ENCODE measurements at regions not wholly inside any gene's neighbourhood (a gene's known extent, or its start where the extent isn't known, plus 50 kb on each side); places are given as distances from the start of the nearest gene placed in this dataset.

DNA sequence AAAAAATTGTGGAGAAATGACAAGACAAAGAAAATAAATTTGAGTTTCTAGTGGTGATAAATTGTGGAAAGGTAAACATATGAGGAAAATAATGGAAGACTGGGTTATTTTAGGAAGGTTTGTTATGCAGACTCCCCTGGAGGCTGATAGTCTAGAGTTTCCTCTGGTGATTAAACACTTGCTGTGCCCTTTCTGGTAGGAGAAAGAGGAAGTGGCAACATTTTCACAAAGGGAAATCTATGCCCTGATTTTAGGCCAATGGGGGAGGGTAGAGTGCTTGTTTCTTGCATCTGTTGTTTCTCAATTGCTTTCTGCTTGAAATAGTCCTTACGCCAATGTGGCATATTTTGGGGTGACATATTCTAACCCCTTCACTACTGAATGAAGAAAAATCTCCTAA lies 129.1 kb upstream of the DOK5 start:
- H3K4me1 Mint-ChIP-seq (ENCODE audit: low read depth, unreplicated experiment) = no peaks in the 10 kb centered on the region
- intact Hi-C loops (cut with micrococcal nuclease; ENCODE audit: unreplicated experiment) = no loop called here
- H3K27ac Mint-ChIP-seq (ENCODE audit: unreplicated experiment) = no peak overlapping the region
- TF ChIP-seq, protein P1, sequence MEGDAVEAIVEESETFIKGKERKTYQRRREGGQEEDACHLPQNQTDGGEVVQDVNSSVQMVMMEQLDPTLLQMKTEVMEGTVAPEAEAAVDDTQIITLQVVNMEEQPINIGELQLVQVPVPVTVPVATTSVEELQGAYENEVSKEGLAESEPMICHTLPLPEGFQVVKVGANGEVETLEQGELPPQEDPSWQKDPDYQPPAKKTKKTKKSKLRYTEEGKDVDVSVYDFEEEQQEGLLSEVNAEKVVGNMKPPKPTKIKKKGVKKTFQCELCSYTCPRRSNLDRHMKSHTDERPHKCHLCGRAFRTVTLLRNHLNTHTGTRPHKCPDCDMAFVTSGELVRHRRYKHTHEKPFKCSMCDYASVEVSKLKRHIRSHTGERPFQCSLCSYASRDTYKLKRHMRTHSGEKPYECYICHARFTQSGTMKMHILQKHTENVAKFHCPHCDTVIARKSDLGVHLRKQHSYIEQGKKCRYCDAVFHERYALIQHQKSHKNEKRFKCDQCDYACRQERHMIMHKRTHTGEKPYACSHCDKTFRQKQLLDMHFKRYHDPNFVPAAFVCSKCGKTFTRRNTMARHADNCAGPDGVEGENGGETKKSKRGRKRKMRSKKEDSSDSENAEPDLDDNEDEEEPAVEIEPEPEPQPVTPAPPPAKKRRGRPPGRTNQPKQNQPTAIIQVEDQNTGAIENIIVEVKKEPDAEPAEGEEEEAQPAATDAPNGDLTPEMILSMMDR (IDR thresholded peaks at IDR 0.05; ENCODE audit: insufficient read depth in 1 of 2, low read depth in 1 of 2, low read length in 1 of 2, severe bottlenecking in 1 of 2, unreplicated experiment in 1 of 2) = no peak
- peaks cover 5% of the 10 kb centered on the region for H3K27me3 Mint-ChIP-seq (ENCODE audit: insufficient read depth, unreplicated experiment)
- no peak for DNase-seq
- Histone ChIP-seq H3K4me1 (no peaks in the 10 kb centered on the region), H3K9me3 (no peaks in the 10 kb centered on the region), H3K36me3 (ENCODE audit: control insufficient read depth, insufficient read depth, low read length) (no peaks in the 10 kb centered on the region), H3K4me3 (ENCODE audit: low read depth, low read length) (no peak overlapping the region), H3K27me3 (replicated peaks; ENCODE audit: control insufficient read depth, insufficient read depth, low read length) (no peaks in the 10 kb centered on the region)
- H3K4me3 Mint-ChIP-seq (ENCODE audit: unreplicated experiment) = no peak overlapping the region
- ChIA-PET POLR2A (no interaction called here), CTCF (no interaction called here)
- BruUV-seq (replicated peaks) = no TSS peak
- no peaks in the 10 kb centered on the region for H3K36me3 Mint-ChIP-seq (ENCODE audit: insufficient read depth, unreplicated experiment)
- no peaks in the 10 kb centered on the region for H3K9me3 Mint-ChIP-seq (ENCODE audit: unreplicated experiment)

DNA sequence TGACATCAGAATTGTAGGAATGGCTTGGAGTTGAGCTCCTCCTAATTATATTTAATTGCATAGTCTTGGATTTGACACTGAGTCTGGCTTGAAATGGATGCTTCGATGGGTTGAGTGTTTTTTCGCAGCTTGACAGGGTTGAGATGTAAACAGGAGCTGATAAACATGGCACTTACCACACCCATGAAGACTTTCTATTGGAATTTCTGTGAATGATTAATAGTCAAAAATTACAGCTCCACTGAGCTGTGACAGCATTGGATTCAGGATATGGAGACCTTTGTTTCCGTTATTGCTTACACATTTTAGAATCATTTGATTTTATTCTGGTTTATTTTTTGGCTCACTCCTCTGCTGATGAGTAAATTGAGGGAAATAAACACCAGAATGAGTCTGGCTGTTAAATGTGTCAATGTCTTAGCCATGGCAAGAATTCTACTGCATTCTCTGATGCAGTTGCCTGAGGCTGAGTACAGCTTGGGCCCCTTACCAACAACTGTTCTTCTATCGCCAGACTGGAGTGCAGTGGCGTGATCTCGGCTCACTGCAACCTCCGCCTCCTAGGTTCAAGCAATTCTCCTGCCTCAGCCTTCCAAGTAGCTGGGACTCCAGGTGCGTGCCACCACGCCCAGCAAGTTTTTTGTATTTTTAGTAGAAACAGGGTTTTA lies 128.1 kb upstream of the DOK5 start:
- H3K4me1 ChIP-seq = no peaks in the 10 kb centered on the region
- intact Hi-C loops (cut with micrococcal nuclease; ENCODE audit: unreplicated experiment) = no loop called here
- H3K36me3 ChIP-seq (ENCODE audit: control insufficient read depth, insufficient read depth, low read length) = no peaks in the 10 kb centered on the region
- Mint-ChIP-seq H3K4me3 (ENCODE audit: unreplicated experiment) (no peak overlapping the region), H3K27ac (ENCODE audit: unreplicated experiment) (no peak overlapping the region), H3K9me3 (ENCODE audit: unreplicated experiment) (no peaks in the 10 kb centered on the region), H3K36me3 (ENCODE audit: insufficient read depth, unreplicated experiment) (no peaks in the 10 kb centered on the region), H3K27me3 (ENCODE audit: insufficient read depth, unreplicated experiment) (peaks cover 5% of the 10 kb centered on the region), H3K4me1 (ENCODE audit: low read depth, unreplicated experiment) (no peaks in the 10 kb centered on the region)
- no TSS peak for BruUV-seq (replicated peaks)
- no peaks in the 10 kb centered on the region for H3K27me3 ChIP-seq (replicated peaks; ENCODE audit: control insufficient read depth, insufficient read depth, low read length)
- POLR2A ChIA-PET = no interaction called here
- CTCF ChIA-PET = no interaction called here
- TF ChIP-seq, protein P1 (IDR thresholded peaks at IDR 0.05; ENCODE audit: insufficient read depth in 1 of 2, low read depth in 1 of 2, low read length in 1 of 2, severe bottlenecking in 1 of 2, unreplicated experiment in 1 of 2) = no peak
- no peak overlapping the region for H3K4me3 ChIP-seq (ENCODE audit: low read depth, low read length)
- no peak for DNase-seq
- H3K9me3 ChIP-seq = no peaks in the 10 kb centered on the region

DNA sequence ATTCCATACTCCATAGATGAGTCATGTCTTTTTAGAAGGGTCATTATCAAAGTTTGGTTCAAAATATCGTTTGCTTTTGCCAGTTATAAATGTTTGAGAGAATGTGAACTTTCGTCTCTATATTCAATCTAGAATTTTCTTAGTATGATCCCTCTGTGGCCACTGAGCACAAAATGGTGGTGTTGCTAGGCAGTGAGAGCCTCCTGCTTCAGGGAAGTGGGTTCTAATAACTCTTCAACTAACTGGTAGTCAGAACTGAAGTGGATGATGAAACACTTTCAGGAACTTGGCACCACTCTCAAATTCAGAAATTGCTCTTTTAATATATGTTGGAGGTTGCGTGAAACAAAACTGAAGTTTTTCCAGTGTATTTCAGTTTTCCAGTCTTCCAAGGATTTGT lies 125.0 kb upstream of the DOK5 start:
- CTCF ChIA-PET = no interaction called here

More for the DNA sequence above, 125.0 kb upstream of the DOK5 start:
- Mint-ChIP-seq H3K4me1 (ENCODE audit: low read depth, unreplicated experiment) (no peaks in the 10 kb centered on the region), H3K9me3 (ENCODE audit: unreplicated experiment) (no peaks in the 10 kb centered on the region), H3K36me3 (ENCODE audit: insufficient read depth, unreplicated experiment) (no peaks in the 10 kb centered on the region), H3K4me3 (ENCODE audit: unreplicated experiment) (no peak overlapping the region), H3K27ac (ENCODE audit: unreplicated experiment) (no peak overlapping the region), H3K27me3 (ENCODE audit: insufficient read depth, unreplicated experiment) (peaks cover 8% of the 10 kb centered on the region)
- POLR2A ChIA-PET = no interaction called here
- no peak overlapping the region for H3K4me3 ChIP-seq (ENCODE audit: low read depth, low read length)
- BruUV-seq (replicated peaks) = no TSS peak
- H3K4me1 ChIP-seq = no peaks in the 10 kb centered on the region
- TF ChIP-seq, protein P1 (IDR thresholded peaks at IDR 0.05; ENCODE audit: insufficient read depth in 1 of 2, low read depth in 1 of 2, low read length in 1 of 2, severe bottlenecking in 1 of 2, unreplicated experiment in 1 of 2) = no peak
- H3K9me3 ChIP-seq = no peaks in the 10 kb centered on the region
- intact Hi-C loops (cut with micrococcal nuclease; ENCODE audit: unreplicated experiment) = no loop called here
- DNase-seq = no peak
- no peaks in the 10 kb centered on the region for H3K27me3 ChIP-seq (replicated peaks; ENCODE audit: control insufficient read depth, insufficient read depth, low read length)
- H3K36me3 ChIP-seq (ENCODE audit: control insufficient read depth, insufficient read depth, low read length) = no peaks in the 10 kb centered on the region

Measured in Caco-2 (cell line).